ENCODE measurements at regions not wholly inside any gene's neighbourhood (a gene's known extent, or its start where the extent isn't known, plus 50 kb on each side); places are given as distances from the start of the nearest gene placed in this dataset.
A peak's percentile ranks its signal among the peaks of the same experiment; 100 is the strongest.

DNA sequence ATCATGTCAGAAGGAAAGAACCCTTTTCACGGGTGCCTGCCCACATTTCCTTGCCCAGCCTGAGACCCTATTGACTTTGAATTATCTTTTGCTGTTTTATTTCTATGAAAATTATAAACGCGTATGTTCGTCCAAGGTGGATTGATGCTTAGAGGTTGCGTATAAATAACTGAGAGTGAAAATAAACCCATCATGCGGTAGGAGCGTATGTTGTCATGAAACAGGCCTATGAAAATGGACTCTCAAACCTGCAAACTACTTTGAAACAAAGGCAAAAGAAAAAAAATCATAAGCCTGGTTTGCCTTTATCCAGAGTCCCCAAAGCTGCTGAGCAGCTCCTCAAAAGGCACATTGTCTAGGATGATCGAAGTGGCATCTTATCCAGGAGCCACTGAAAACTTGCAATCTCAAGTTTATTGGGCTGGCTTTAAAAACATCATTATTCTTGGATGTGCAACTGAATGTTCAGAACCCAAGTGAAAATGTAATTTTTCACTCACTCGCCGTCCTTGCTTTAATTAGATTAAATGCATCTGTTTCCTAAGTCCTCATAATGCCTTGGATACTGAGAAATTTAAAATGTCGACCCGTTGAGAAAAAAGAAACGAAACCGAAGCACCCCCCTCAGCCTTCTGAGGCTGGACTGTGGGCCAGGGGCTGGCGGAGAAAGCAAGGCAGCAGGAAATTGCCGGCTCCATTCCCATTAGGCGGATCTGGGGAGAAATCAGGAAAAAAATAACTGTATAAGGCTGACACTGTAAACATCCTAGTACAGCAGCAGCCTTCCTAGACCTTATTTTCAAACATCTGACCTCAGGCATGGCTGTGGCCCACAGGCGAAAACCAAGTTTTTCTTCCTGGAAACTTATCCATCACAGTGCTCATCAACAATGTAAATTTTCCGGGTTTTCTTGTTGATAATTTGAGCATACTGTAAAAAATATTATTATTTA, 82.9 kb upstream of the PPARA start:
- peak; percentile 70 for DNase-seq

GRCh38 chr22:46068181-46068592, 82.1 kb upstream of the PPARA start:
- no peak for DNase-seq

DNA sequence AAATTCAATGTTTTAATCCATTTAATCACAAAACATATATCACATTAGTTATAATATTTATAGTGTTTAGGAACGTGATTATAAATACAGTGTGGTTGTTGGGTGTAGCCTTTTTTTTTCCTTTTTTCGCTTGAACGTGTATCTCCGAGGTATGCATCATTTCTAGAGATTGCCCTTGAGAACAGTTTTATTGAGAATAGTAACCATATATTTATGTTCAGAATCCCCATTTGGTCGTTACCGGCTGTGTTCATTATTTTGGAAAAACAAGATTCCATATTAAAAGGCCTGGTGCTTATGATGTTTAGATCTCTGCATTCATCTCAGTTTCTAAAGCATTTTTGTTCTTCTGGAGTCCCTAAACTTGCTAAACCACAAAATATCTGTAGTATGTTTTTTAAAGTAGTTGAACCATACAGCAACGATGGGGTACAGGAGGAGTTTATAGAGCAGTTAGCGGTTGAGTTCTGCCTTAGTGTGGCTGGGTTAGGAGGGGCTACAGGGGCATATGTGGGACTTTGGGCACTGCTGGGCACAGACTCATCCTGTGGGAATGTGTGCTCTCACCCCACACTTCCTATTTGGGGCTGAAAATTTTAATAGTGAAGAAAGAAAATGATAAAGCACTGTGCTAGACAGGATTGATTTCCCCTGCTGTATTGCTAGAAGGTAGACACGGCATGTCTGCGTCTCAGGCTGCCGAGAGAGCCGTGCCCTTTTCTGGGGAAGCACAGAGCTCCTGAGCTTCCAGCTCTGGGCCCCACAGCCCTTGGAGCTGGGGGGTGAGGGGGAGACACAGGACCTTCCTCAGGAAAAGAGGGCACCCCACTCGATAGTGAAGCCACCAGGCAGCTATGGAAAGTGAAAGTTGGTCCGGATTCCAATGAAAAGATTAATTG, 81.5 kb upstream of the PPARA start:
- peak; percentile 39 for DNase-seq

DNA sequence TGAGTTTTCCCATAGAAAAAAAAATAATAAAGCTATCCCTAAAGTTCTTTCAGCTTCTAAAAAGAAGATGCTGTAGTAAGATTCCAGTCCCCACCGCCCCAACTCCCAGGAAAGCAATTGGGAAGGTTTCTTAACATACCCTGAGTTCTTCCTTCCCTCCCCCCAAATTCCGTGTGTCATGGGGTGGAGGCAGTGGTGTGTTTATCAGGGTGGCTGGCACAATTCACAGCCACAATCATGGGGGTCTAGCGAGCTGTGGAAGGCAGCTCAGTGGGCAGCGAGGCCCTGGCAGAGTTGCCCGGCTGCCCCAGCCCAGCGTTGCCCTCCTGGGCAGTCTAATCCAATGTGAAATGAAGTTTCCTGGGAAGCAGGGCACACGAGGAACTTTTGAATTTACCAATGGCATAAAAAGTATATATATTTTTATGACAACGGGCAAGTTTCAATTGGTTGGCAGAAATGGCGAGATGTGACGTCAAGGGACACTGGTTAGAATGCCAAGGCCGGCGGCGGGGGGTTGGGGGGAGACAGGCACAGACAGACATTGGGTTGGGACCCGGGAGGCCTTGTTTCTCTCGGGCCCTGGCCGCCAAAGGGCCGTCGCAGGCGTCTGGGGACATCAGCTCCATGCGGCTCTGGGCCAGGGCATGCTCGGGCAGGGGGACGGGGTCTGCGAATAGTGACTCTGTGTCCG, 80.7 kb upstream of the PPARA start:
- DNase-seq: peak; percentile 94

- DNase-seq: no peak
Measured at GRCh38 chr22:46070215-46070802, 80.0 kb upstream of the PPARA start.

- no peak for DNase-seq
Measured at GRCh38 chr22:46070803-46071450, 79.4 kb upstream of the PPARA start.

DNA sequence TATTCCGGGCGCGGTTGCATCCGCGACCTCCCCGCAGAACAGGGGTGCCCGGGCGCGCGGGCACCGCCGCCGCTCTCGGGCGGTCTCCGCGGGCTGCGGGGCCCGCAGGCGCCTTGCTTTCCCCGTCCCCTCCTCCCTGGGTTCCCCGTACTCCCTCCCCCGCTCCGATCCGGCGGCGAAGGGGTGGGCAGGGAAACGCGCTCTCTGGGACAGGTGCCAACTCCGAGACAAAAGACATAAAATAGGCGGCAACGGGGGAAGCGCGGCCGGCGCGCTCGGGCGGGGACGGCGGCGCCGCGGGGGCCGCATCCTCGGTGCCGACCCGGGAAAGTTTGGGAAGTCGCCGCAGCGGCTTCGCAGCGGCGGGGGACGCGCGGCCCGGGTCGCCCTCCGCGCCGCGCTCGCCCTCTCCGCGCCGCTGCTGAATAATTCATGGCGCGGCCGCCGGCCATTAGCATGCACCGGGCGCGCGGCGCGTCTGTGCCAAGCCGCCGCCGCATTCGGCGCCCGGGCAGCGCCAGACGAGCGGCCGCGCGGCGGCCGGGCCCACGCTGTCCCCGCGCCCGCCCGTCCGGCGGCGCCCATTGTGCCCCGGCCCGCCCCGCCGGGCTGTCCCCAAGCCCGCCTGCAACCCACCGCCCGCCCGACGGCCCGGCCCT, 78.7 kb upstream of the PPARA start:
- peak; percentile 79 for DNase-seq

- no peak for DNase-seq
Measured at GRCh38 chr22:46072110-46072881, 78.0 kb upstream of the PPARA start.

DNA sequence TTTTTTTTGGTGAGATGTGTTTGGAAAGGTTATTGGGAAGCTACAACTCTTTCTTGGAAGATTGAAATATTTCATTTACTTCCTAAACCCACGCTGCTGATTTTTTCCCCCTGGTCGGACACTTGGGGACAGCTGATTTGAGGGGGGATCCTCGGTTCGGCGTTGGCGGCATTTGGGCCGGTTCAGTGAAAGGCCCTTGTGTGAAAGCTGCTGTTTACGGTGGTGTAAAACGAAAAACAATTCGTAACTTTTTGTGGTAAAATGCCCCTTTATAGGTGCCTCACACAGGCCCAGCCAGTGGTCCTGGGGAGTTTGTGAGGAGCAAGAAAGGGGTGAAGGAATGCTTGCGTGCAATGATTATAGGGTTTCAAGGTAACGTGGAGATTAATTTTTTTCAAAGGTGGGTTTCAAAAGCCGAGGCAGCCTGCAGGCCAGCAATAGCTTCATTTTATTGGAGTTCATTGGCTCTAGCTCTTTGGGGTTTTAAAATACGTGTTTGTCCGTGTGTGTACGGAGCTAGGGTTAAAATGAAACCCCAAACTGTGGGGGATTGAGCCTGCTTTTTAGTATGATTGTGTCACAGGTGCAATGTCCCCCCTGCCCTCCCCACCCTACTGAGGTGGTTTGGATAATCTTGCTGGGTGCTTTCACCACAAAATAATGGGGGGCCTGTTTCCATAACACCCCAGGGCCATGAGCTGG, 77.2 kb upstream of the PPARA start:
- DNase-seq: no peak

DNA sequence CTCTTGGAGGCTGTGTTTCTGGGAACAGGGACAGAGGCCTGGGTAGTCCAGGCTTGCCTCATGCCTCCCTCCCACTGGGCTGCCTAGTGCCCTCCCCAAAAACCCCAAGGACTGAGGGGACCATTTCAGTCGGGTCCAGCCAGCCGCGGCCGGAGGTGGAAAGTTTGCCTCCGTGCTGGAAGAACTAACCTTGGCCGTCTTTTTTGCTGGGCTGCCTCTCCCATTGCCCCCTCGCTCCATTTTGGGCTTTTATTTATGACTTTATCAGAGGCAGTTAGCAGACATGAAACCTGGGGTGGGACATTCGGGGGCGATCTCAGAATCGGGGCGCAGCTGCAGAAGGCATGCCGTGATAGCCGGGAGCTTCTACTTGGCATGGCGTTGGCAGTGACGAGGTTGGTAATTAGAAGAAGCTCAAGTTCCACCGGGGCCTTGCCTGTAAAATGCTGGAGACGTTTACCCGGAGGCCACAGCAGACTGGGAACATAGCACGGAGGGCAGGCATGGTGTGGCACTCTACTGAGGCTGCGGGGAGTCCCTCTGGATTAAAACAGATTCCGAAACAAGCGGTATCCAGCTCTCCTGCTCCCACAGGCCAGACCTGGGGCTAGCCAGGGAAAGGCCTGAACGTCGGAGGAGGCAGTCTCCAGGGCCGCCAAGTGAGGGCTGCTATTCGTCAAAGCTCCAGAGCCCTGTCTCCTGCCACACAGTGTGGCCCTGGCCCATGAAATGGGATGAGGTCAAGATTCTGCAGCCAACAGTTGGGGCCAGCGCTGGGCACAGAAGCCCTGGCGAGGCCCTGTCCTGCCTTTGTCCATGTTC, 76.4 kb upstream of the PPARA start:
- no peak for DNase-seq

GRCh38 chr22:46074771-46075551, 75.4 kb upstream of the PPARA start:
- no peak for DNase-seq

DNA sequence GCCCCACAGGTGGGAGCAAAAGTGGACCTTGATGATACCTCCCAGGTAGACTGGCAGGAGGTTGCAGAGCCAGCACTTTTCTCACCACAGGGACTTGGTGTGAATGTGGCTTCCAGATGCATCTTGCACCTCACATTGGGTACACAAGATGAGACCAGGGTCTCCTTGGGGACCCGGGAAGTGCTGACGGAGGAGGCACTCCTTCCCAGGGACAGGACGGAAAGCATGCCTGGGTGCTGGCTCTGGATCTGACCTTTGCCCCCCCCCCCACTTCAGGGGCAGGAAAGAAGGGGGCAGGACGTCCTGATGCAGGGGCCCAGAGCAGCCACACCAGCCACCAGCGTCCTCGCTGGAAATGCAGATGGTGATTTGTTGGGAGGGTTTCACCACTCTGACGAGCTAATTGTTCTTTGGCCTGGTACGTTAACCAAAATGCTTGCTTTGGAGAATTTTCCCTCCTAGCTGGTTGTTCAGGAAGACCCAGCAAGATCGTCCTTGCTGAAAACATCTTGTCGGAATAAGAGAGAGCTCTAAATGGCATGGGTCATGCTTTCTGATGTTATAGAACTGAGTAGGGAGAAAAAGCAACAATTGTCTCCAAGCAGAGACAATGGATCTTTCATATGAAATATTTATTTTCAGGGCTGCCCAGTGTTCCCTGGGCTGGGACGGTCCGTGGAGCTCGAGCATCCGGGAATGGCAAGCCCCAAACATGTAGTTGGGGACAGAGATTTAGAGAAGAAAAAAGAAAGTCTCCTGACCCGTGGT, 74.4 kb upstream of the PPARA start:
- DNase-seq: no peak

DNA sequence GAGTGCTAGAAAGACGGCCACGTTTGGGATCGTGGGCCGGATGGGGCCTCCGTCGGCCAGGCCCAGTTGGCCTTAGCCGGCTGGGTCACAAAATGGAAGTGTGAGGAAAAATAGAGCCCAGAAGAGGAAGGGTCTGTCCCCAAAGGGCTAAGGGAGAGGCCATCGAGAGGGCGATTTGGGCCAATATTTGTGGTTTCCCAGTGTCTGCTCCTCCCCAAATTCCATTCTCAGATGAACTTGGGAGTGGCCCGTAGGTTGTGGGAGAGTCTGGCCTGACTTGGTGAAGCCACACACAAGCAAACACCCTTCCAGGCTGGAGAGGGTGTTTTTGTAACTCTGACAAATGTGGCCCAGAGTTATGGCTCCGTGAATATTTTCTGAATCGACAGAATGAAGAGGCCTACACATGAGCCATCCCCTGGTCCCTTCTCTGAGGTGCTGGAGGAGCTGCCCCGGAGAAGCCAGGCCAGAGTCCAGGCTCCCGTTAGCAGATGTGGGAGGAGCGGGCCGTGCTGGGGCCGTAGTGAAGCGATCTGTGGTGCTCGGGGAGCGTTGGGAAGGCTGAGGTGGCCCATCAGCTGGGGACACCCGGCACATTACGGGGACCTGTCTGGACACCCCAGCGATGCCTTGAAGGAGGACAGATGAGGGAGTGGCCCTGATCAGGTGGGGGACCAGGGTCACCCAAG, 73.5 kb upstream of the PPARA start:
- DNase-seq: no peak

DNA sequence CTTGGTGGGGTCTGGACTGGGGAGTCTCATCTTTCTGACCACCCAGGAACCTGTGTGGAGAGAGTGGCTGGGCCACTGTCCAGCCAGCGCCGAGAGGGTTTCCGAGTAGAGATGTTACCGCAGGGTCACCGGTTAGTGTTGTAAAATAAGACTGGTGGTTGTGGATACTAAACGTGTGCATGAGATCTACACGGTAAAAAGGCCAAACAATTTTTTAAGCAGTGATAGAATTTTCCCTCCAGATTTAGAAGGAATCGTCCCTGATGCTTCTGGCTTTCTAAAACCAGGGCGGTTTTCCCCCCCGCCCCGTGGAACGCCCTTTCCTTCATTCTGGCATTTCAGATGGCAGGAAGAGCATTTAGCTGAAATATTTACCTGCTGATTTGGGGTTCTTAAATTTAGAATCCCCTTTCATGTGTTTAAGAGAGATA, 72.6 kb upstream of the PPARA start:
- DNase-seq: no peak

DNA sequence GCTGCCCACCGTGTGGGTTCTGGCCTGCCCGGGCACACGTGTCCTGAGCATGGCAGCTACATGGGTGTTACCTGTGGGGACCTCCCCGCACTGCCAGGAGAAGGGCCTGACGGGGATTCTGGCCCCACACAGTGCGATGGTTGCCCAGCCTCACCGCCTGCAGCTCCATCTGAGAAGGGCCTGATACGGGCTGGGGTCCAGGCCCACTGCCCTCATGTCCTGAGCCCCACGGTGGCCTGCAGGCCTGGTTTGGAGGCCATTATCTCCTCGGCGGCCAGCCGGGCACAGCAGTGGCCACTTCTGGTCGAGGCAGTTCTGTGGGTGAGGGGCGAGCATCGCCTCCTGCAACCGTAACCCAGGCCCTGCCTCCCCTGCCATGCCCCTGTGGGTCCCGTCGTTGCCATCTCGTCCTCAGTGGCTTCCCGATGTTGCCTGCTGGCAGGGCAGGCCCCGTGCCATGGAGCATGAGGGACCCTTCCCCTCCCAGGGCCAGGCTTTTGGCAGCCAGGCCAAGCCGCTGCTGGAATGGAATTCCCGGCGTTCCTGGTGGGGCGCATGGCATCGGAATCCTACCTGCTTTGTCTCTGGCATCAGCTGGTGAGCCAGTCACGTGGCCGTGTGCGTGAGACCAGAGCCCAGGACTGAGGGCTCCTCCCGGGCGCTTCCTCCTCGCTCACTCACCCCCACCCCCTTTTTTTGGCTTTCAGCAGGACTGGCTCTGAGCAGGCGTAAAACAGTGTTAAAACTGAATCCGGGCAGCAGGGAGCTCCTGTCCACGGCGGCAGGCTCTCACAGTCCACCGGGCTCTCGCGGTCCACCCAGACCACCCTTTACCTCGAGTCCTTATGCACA, 71.9 kb upstream of the PPARA start:
- DNase-seq: no peak
